SHP77 (cell line): ENCODE measurements at regions not wholly inside any gene's neighbourhood (a gene's known extent, or its start where the extent isn't known, plus 50 kb on each side); places are given as distances from the start of the nearest gene placed in this dataset.
"Not testable (repeated sequence)": the region's sequence is repeated elsewhere in the genome, so short reads cannot be mapped to it uniquely, and the experiment has no call there.

Experiments
- DNase-seq, 2 experiments: peaks; one replicate each; lab custom pipeline; 2025; lab: John Stamatoyannopoulos, UW

DNA sequence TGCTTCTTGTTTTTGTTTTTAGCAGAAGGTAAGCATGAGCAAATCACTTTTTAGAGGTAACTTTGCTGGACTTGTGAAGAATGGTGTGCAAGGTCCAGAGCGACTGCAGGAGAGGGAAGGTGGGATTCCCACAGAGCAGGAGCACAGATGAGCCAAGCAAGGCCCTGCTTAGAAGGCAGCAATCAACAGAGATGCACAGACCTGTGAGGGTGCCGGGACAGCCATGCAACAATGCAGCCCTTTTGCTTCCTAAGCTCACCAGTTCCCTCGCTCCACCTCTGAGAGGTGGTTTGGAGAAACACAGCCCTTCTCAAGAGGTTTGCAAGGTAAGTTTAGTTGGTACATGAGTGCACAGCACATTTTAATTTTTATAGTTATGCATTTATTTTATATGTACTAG, 85.1 kb upstream of the FBXO28 start:
- DNase-seq: not testable (repeated sequence)

- DNase-seq: not testable (repeated sequence)
Measured at GRCh38 chr1:224023122-224023521, 90.8 kb upstream of the FBXO28 start.

DNA sequence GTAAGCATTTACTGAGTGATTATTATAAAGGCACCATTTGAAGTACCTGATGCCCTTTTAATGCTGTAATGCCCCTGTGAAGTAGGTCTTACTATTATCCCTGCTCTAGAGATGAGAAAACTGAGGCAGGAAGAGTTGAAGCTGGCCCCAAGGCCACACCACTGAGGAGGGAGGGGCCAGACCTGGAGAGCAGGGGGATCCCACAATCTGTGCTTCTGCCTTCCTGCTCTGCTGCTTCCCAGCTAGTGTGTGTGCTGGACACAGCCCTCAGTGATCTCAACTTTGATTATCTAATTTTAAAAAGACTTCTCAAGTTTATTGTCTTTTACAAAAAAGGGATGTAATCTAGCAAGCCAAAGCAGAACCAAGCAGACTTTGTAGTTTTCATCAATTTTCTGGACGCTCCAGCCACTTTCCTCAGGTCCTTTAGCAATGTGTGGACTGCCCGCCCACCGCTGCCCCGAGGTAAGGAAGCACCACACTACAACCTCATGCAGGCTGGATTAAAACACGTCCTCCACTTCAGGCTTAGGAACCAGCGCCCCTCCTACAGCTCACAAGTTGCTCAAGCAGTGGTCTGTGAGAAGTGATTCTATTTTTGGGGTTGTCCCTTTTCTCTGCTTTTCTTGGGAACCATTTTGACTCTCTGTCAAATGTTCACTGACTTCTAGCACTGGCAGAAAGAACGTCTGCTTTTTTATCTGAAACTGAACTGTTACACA, 91.5 kb upstream of the FBXO28 start:
- not testable (repeated sequence) for DNase-seq

- not testable (repeated sequence) for DNase-seq
Measured at GRCh38 chr1:224019866-224020265, 94.0 kb upstream of the FBXO28 start.

GRCh38 chr1:224015782-224016181, 98.1 kb upstream of the FBXO28 start:
- not testable (repeated sequence) for DNase-seq

- DNase-seq: no peak
Measured at GRCh38 chr1:224014330-224014649, 99.6 kb upstream of the FBXO28 start.

GRCh38 chr1:224013626-224014329, 100.1 kb upstream of the FBXO28 start:
- not testable (repeated sequence) for DNase-seq

- not testable (repeated sequence) for DNase-seq
Measured at GRCh38 chr1:224012807-224013434, 101.0 kb upstream of the FBXO28 start.

DNA sequence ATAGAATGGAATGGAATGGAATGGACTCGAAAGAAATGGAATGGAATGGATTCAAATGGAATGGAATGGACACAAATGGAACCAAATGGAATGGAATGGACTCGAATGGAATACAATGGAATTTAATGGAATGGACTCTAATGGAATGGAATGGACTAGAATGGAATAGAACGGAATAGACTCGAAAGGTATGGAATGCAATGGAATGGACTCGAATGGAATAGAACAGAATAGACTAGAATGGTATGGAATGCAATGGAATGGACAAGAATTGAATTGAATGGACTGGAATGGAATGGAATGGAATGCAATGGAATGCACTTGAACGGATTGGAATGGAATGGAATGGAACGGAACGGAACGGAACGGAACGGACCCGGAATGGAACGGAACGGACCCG, 101.7 kb upstream of the FBXO28 start:
- not testable (repeated sequence) for DNase-seq

DNA sequence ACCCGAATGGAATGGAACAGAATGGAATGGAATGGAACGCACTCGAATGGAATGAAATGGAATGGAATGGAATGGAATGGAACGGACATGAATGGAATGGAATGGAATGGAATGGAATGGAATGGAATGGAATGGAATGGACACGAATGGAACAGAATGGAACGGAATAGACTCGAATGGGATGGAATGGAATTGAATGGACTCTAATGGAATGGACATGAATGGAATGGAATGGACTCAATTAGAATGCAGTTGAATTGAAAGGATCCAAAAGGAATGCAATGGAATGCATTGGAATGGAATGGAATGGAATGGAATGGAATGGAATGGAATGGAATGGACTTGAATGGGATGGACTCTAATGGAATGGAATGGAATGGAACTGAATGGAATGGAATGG, 102.2 kb upstream of the FBXO28 start:
- DNase-seq: not testable (repeated sequence)

DNA sequence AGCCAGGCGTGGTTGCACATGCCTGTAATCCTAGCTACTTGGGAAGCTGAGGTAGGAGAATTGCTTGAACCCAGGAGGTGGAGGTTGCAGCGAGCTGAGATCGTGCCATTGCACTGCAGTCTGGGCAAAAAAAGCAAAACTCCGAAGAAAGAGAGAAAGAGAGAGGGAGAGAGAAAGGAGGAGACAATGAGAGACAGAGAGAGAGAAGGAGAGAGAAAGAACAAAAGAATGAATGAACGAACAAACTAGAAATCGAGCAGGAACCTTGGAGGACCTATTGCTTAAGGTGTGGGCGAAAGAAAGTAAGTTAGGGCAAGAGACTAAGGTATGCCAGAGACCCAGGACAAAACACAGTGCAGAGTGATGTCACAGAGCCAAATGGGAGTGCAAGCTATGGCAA, 102.8 kb upstream of the FBXO28 start:
- not testable (repeated sequence) for DNase-seq

- not testable (repeated sequence) for DNase-seq
Measured at GRCh38 chr1:224005973-224006372, 107.9 kb upstream of the FBXO28 start.

- not testable (repeated sequence) for DNase-seq
Measured at GRCh38 chr1:224004552-224005315, 109.2 kb upstream of the FBXO28 start.

DNA sequence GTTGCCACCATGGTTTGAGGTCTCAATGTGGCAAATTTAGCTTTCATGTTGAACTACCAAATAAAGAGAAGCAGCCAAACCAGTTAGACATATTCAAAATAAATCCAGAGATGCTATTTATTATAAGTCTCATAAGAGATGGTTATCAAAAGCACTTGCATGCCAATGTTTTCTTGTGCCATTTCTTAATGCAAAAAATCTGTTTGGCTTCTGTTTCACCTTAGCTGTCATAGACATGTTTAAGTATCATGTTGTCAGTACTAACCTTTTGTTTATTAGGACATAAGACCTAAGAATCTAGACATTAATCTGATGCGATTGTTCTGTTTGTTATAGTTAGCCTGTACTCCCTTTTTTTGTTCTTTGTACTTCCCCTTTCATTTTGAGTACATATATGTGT, 110.0 kb upstream of the FBXO28 start:
- not testable (repeated sequence) for DNase-seq

DNA sequence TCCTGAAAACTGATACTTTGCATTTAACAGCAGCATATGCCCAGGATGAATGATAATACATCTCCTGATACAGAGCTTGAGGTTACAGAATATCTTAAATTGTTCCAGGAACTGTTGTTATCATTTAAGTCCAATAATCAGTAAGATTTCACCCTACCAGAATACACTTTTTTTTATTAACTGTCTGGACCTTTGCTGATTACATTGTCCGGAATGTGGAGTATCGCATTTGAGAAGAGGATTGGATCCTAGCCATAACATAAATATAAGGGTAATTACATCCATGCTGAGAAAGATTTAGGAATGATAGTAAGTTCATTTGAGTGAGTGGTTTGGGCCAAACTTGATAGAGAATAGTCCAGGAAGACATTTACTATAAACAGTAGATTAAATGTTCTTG, 112.2 kb upstream of the FBXO28 start:
- DNase-seq: not testable (repeated sequence)

DNA sequence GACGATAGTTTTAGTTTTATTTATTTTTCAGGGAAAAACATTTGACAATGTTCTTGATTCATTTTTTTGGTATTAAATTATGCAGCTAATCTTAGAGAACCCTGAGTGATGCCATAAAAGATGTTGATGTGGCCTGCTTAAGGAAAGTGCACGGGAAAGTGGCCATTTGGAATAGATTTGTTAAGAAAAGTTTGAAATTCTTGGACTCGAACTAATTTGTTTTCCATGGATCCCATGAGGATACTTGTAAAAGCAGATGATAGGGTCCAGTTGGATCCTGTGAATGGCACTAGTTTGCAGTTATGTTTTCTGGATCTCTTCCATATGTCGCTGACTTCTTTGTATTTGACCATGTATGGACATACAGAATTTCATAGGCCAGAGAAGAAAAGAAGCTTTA, 114.2 kb upstream of the FBXO28 start:
- not testable (repeated sequence) for DNase-seq

DNA sequence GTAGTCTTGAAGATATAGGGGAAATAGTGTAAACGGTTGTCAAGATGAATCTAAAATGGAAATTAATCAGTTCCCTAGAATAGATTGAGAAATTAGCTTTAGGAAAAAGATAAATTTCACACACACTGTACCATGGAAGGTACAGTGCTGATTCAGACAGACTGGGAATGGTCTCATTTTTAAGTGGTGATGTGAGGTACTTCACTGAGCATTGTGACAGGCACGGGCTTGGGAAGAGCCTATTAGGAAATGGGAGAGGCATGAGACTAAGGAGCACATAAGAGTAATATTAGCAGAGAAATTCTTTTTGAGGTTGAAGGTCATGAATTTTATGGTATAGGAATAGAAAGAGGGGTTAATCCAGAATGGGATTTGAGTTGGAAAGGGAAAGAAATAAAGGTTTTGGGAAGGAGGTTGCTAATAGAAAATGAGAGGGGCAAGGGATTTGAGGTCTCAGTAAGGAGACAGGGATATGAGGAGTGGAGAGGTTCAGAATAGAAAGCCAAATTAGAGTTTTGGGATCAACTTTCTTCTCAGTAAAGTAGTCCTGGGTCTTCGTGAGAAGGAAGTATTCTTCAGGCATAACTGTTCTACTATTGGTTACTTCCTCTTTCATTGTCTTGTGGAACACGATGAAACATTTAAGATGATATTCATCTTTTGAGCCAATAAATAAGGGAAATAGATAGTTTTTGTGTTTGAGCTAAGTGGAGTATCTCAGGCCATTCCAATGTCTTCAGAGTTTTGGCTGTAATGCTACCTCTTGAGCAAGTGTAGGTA, 115.0 kb upstream of the FBXO28 start:
- not testable (repeated sequence) for DNase-seq

DNA sequence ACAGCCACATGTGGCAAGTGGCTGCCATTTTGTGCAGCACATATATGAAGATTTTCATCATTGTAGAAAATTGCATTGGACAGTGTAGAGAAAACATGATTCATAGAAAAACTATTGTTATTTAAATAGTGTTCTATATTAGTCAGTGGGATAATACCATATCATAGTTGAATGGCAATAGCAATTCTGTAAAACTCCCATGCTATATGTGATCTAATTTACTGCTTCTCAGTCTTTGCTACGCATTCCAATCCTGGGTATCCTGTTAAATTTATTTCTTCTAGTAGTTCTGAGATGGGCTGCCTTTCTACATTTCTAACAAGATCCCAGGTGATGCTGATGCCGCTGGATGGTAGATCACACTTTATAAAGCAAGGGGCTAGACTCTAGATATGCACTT, 117.5 kb upstream of the FBXO28 start:
- DNase-seq: not testable (repeated sequence)

DNA sequence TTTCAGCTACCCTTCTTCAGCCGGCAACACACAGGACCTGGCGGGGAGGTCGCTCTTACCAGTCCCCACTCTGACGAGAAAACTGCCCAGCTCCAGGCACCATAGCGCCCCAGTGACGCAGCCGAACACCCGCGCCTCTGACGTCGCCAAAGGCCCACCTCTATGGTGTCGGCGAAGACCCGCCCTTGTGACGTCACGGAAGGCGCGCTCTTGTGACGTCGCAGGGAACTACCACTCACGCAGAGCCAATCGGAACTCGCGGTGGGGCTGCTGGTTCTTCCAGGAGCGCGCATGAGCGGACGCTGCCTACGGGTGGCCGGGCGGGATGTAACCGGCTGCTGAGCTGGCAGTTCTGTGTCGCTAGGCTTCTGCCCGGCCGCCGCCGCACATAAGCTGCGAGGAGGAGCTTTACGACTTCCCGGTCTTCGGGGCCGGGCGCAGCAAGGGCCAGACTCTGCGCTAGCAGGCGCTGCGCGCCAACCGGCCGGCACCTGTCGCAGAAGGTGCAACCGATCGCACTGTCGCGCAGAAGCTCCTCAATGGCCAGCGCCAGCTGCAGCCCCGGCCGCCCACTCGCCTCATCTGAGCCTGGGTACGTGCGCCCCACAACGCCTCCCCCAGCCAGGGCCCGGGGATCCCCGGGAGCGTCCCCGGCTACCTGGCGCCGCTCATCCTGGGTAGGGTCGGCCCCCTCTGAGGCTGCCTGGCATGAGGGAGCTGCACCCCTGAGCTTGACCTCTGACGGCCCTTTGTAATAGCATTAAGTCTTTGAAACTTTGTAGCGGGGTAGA, 121.3 kb upstream of the FBXO28 start:
- peak; percentile 95 to 98 for DNase-seq

DNA sequence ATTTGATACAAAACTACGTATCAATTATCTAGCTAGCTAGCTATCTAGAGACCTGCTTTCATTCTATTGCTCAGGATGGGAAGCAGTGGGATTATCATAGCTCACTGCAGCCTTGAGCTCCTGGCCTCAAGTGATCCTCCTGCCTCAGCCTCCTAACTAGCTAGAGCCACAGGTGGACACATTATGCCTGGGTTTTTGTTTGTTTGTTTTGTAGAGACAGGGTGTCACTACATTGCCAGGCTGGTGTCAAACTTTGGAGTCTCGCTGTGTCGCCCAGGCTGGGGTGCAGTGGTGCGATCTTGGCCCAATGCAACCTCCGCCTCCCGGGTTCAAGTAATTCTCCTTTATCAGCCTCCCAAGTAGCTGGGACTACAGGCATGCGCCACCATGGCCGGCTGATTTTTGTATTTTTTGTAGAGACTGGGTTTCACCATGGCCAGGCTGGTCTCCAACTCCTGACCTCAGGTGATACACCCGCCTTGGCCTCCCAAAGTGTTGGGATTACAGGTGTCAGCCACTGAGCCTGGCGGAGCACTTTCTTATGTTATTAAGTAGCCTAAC, 122.5 kb upstream of the FBXO28 start:
- DNase-seq: not testable (repeated sequence)
